ENCODE measurements at regions not wholly inside any gene's neighbourhood (a gene's known extent, or its start where the extent isn't known, plus 50 kb on each side); places are given as distances from the start of the nearest gene placed in this dataset.
"Not testable (repeated sequence)": the region's sequence is repeated elsewhere in the genome, so short reads cannot be mapped to it uniquely, and the experiment has no call there.

DNA sequence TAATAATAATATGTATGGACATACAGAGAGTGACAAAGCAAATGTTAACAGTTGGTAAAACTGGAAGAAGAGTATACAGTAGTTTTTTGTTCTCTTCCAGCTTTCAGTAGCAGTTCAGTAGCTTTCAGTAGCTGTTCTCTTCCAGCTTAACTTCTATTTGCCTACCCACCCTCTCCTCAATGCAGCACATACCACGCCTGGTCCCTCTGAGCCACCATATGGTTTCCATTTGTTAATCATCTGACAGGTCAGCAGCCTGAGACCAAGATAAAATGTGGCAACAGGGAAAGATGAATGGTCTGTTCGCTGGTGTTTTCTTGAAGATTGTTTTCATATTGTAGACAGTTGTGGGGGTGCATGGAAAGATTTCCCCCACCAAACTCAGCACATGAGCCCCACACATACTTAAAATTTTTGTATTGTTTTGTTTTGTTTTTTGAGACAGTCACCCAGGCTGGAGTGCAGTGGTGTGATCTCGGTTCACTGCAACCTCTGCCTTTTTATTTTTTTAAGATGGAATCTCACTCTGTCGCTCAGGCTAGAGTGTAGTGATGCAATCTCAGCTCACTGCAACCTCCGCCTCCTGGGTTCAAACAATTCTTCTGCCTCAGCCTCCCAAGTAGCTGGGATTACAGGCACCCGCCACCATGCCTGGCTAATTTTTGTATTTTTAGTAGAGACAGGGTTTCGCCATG is 56.8 kb downstream of the ATP6V0E2 start:
- DNase-seq, result not testable (repeated sequence)

- not testable (repeated sequence) for DNase-seq
Measured at GRCh38 chr7:149933776-149934175, 60.0 kb downstream of the ATP6V0E2 start.

DNA sequence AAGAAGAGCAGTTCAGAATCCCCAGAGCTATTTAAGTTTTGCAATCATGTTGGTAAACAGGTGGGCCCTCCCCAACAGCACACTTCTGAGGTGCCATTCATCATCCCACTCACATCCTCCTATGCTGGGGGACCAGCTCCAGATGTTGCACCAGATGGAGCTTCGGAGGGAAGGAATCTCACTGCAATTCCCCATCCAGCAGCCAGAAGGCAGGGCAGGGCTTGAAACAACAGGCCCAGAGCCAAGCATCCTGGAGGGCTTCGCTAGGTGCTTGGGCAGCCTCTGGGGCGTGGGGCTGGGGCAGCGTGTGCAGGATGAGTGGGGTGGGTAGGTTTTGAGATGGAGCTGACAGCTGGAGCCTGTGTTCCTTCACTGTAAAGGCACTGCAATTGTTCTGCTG is 73.6 kb downstream of the ATP6V0E2 start:
- DNase-seq, result not testable (repeated sequence)

DNA sequence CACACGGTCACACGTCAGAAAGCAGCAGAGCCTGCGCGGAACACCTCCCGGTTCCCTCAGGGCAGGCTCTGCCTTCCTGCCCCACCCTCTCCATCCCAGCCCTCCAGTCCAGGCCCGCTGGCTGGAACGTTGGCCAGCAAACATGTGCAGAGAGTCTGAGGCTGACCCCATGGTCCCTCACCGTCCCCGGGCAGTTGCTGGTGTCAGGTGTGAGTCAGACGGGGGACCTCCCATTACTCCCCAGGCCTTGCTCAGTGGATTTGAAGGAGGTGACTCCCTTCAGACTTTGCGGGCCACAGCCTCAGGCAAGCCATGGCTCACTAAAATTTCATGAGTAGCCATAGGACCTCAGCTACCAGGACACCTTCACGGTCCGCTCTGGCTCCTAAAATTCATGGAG is 74.7 kb downstream of the ATP6V0E2 start:
- not testable (repeated sequence) for DNase-seq

GRCh38 chr7:149949863-149950577 is 76.3 kb downstream of the ATP6V0E2 start:
- not testable (repeated sequence) for DNase-seq

GRCh38 chr7:149950578-149950924 is 76.8 kb downstream of the ATP6V0E2 start:
- not testable (repeated sequence) for DNase-seq

GRCh38 chr7:149951579-149951978 is 77.8 kb downstream of the ATP6V0E2 start:
- not testable (repeated sequence) for DNase-seq

- DNase-seq, result not testable (repeated sequence)
Measured at GRCh38 chr7:149958880-149959279, 85.1 kb downstream of the ATP6V0E2 start.

DNA sequence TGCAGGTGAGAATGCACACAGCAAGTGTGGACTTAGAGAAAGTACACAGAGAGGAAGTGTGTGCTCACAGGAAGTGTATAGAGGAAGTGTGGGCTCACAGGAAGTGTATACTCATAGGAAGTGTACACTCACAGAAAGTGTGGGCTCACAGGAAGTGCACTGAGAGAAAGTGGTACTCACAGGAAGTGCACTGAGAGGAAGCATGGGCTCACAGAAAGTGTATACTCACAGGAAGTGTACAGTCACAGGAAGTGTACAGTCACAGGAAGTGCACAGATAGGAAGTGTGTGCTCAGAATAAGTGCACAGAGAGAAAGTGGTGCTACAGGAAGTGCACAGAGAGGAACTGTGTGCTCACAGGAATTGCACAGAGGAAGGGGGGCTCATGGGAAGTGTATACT is 87.1 kb downstream of the ATP6V0E2 start:
- not testable (repeated sequence) for DNase-seq

- not testable (repeated sequence) for DNase-seq
Measured at GRCh38 chr7:149961878-149962277, 88.1 kb downstream of the ATP6V0E2 start.

DNA sequence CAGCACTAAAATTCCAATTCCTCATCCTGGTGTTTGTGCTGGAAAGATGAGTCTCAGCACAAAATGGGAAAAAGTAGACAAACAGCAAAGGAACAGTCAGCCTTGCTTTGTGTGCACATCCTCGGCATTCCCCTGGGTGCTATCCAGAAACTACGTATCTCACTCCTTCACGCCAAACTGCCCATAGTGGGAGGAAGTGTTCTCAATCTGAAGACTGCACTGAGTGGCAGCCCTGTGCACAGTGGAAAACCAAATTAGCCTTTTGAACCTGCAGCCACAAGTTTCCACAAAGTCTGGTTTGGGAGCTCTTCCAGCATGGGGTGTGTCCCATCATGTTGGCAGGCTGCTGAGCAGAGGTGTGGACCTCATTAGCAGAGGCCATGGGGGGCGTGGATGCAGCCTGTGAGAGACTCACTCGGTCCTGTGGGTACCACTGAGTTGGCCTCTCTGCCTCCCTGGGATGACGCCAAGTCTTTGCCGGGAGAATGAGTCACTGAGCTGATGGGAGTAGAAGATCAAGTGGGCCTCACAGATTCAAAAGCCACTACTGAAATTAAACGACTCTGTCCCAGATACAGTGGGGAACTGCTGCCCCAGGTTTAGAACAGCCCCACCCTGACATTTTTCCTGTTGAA is 89.0 kb downstream of the ATP6V0E2 start:
- not testable (repeated sequence) for DNase-seq

DNA sequence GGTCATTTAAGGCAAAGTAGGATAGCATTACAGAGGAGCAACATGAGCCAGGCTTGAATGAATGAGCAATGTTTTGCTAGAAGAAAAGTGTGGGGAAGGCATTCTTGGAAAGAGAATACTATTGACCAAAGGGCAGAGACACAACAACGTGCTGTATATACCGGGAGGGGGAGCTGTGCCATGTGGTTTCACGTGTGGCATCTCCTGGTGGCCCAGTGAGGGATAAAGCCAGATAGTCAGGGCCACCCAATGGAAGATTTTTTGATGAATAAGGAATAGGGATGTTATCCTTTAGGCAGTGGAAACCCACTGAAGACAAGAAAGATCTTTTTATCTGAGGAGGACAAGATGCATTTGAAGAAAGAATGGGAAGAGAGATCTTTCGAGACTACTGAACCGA is 90.2 kb downstream of the ATP6V0E2 start:
- DNase-seq, result not testable (repeated sequence)

DNA sequence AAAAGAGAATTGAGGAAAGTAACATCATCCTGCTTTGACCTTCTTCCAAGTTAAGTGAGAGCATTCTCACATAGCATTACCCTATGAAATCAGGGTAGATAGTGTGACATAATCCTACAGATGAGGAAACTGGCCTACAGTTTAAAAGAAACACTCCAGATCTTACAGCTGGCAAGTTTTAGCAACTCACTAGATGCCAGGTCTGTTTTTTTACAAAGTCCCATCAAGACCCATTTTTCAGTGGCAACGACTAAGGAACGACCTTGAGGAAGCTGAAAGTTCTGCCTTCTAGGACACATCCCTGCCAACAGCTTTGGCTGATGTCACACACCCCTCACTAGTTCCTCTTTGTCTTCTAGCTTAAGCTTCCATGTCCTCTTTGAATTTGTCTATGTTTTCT is 92.7 kb downstream of the ATP6V0E2 start:
- DNase-seq, result not testable (repeated sequence)

GRCh38 chr7:149972977-149973376 is 99.2 kb downstream of the ATP6V0E2 start:
- DNase-seq, result not testable (repeated sequence)

GRCh38 chr7:149973681-149974080 is 99.9 kb downstream of the ATP6V0E2 start:
- DNase-seq, result not testable (repeated sequence)

DNA sequence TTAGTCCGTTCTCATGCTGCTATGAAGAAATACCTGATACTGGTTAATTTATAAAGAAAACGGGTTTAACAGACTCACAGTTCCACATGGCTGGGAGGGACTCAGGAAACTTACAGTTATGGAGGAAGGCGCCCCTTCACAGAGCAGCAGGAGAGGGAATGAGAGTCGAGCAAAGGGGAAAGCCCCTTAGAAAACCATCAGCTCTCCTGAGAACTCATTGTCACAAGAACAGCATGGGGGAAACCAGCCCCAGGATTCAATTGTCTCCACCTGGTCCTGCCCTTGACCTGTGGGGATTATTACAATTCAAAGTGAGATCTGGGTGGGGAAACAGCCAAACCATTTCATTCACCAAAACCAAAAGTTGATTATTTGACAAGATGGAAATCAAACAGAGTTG is 101.8 kb downstream of the ATP6V0E2 start:
- DNase-seq, result not testable (repeated sequence)

DNA sequence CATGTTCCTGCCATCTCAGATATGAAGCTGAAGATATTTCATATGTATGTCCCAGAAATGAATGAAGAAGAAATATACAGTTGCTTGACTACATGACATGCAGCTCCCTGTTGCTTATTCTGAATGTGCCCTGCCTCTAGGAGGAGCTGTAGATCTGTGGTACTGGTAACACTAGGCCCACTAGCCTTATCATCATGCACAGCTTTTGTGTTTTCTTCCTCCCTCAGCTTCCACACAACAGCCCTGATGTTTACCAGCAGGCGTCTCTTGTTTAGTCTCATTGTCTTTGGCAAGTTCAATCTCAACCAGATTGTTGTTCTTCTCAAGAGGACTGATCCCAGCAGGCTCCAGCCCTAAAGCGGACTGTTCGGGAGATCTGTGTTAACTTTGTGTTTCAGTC is 104.8 kb downstream of the ATP6V0E2 start:
- DNase-seq, result not testable (repeated sequence)

DNA sequence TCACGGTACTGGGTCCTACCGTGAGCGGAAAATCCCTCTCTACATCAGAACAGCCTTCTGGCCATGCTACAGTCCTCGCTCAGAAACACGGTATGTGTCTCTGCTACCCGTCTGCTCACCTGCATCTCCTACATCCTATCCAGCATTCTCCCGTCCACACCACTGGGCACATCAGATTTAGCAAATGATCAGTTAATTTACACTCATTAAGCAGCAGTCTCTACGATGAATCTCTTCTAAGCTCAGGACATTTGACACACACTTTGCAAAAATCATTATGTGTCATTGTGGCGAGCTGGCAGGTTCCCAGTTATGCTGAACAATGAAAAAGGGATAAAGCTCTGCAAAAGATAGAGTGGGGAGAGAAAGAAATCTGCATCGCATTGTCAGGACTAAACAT is 105.2 kb downstream of the ATP6V0E2 start:
- DNase-seq, result not testable (repeated sequence)

DNA sequence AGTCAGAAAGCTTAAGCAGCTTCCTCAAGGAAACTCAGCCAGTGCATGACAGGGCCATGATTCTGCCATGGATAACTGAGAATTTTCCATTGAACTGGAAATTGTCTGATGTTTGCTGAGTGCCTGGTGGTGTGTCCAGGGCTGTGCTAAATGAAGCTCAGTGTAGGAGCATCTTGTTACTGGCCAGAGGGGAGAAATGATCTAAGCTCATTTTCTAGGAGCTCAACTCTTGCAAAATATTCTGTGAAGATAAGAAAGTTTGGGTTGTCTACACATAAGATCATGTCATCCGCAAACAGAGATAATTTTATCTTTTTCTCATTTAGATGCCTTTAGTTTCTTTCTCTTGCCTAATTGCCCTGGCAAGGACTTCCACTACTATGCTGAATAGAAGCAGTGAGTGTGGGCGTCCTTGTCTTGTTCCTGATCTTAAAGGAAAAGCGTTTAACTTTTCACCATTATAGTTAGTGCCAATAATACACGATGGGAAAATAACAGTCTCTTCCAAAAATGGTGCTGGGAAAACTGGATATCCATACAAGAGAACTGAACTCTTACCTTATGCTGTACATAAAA is 108.9 kb downstream of the ATP6V0E2 start:
- DNase-seq, result not testable (repeated sequence)

DNA sequence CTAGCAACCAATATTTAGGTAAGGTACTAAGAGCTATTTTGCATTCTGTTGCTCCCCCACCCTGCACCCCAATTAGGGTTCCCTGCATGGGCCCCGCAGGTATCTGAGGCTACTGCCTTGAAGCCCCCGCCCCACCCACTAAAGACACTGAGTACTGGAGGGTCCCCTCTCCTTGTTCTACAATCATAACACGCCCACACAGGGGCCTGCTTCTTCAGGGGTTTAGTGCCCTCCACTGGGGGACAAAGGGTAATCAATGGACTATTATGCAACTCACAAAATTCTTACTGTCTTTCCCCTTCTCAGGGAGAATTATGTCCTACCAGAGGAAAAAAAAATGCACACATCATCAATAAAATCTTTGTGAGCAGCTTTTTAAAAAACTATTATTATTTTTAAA is 113.1 kb downstream of the ATP6V0E2 start:
- not testable (repeated sequence) for DNase-seq

GRCh38 chr7:149991652-149992302 is 118.0 kb downstream of the ATP6V0E2 start:
- not testable (repeated sequence) for DNase-seq

GRCh38 chr7:149992366-149992765 is 118.6 kb downstream of the ATP6V0E2 start:
- not testable (repeated sequence) for DNase-seq
